Loucy (cell line): ENCODE measurements at regions not wholly inside any gene's neighbourhood (a gene's known extent, or its start where the extent isn't known, plus 50 kb on each side); places are given as distances from the start of the nearest gene placed in this dataset.

Source experiments
- H2AFZ ChIP-seq: fragments of 200-600 bp; sonication (generic); 2 replicates; pipeline ENCODE4 v1.6.0; 2016; ENCODE audit warnings: antibody characterized with exemption, mild to moderate bottlenecking, low read length, moderate library complexity
- H3F3A ChIP-seq: fragments of 200-600 bp; 2 replicates; pipeline ENCODE4 v1.6.0; 2016; ENCODE audit warnings: antibody characterized with exemption, low read depth, mild to moderate bottlenecking
- H3K27me3 ChIP-seq: fragments of 200-600 bp; sonication (generic); 2 replicates; pipeline ENCODE4 v1.6.1; 2014; ENCODE audit warnings: low read length, mild to moderate bottlenecking; ENCODE audit not compliant: insufficient read depth, poor library complexity, severe bottlenecking
- H3K36me3 ChIP-seq: fragments of 200-600 bp; sonication (generic); 2 replicates; pipeline ENCODE4 v1.6.1; 2016; ENCODE audit warnings: low read length; ENCODE audit not compliant: insufficient read depth
- H3K4me1 ChIP-seq: fragments of 200-600 bp; sonication (generic); 2 replicates; pipeline ENCODE4 v1.5.1; 2014; ENCODE audit warnings: low read length, mild to moderate bottlenecking; ENCODE audit not compliant: insufficient read depth, poor library complexity, severe bottlenecking
- H3K4me2 ChIP-seq: fragments of 200-600 bp; sonication (generic); 2 replicates; pipeline ENCODE4 v1.6.0; 2014; ENCODE audit warnings: antibody characterized with exemption, low read length, low read depth, mild to moderate bottlenecking; ENCODE audit not compliant: poor library complexity, severe bottlenecking
- H3K4me3 ChIP-seq: fragments of 200-600 bp; sonication (generic); 2 replicates; pipeline ENCODE4 v1.5.1; 2014; ENCODE audit warnings: low read length, mild to moderate bottlenecking, mixed read lengths; ENCODE audit not compliant: poor library complexity, severe bottlenecking
- H3K79me2 ChIP-seq: fragments of 200-600 bp; sonication (generic); 2 replicates; pipeline ENCODE4 v1.6.1; 2014; ENCODE audit warnings: low read length; ENCODE audit not compliant: insufficient read depth
- H3K9ac ChIP-seq: fragments of 200-600 bp; sonication (generic); 2 replicates; pipeline ENCODE4 v1.6.0; 2014; ENCODE audit warnings: mild to moderate bottlenecking, low read depth, low read length, moderate library complexity; ENCODE audit not compliant: poor library complexity, severe bottlenecking
- H3K9me2 ChIP-seq: fragments of 200-600 bp; sonication (generic); replicated peaks from 2 replicates; pipeline ENCODE4 v1.6.1; 2016; ENCODE audit warnings: low read depth, low read length, mixed read lengths
- H3K9me3 ChIP-seq: fragments of 200-600 bp; sonication (generic); 2 replicates; pipeline ENCODE4 v1.6.1; 2014; ENCODE audit warnings: mild to moderate bottlenecking, antibody characterized with exemption, low read length, low read depth; ENCODE audit not compliant: insufficient read depth
- H4K20me1 ChIP-seq: fragments of 200-600 bp; sonication (generic); 2 replicates; pipeline ENCODE4 v1.6.0; 2014; ENCODE audit warnings: antibody characterized with exemption, low read length, mild to moderate bottlenecking; ENCODE audit not compliant: insufficient read depth, poor library complexity, severe bottlenecking
- CTCF ChIP-seq: fragments of 200-600 bp; sonication (generic); conservative IDR thresholded peaks from 2 replicates; pipeline ENCODE4 v1.5.1; 2014; ENCODE audit warnings: mild to moderate bottlenecking, antibody characterized with exemption, low read length
- EZH2phosphoT487 ChIP-seq: fragments of 200-600 bp; IDR thresholded peaks from 2 replicates; pipeline ENCODE4 v1.6.1; 2018; ENCODE audit warnings: antibody characterized with exemption, mild to moderate bottlenecking, moderate library complexity, borderline replicate concordance

DNA sequence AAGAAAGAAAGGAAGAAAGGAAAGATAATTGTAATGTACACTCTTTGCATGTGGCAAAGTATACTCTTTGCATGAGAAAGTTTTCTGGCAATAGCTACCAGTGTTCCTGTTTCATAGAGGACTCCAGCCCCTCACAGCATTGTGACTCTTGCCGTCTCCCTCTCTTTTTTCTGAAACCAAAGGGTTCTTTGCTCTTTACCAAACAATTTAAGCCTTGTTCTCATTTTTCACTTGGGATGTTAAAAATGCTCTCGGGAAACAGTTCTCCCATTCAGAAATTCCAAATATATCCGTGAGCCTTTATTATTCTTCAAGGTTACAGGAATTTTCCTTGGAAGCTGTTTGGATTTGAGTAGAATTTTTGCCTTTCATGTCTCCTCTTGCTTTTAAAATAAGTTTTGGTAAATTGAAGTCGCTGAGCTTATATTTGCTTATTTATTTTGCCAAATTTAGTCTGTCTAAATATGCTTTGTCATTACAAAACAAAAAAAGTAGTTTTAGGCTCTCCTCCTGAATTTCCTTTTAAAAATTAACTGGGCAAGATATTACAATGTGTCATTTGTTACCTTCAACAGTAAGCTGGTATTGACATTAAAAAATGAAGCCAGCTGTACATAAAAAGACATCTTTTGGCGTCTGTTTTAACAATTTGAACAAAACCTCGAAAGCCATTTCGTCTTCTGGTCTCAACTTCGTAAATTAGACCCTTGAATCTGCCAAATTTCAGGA is 103.8 kb upstream of the ARMC2 start:
- H3K27me3 ChIP-seq: no peaks in the 10 kb centered on the region
- H3K79me2 ChIP-seq: no peaks in the 10 kb centered on the region
- no peaks in the 10 kb centered on the region for H3K36me3 ChIP-seq
- no peaks in the 10 kb centered on the region for H3K9me3 ChIP-seq
- 0 out of 2 replicates have a peak overlapping the region, but pooled peaks have one; percentile 24 for H2AFZ ChIP-seq
- peaks cover 19% of the 10 kb centered on the region for H3K4me1 ChIP-seq
- no peaks in the 10 kb centered on the region for H3K9me2 ChIP-seq
- H3K4me2 ChIP-seq: no peak overlapping the region
- no peak overlapping the region for H3K9ac ChIP-seq
- 0 out of 2 replicates have a peak, but pooled peaks cover 3% of the 10 kb centered on the region for H3F3A ChIP-seq
- no peaks in the 10 kb centered on the region for H4K20me1 ChIP-seq
- TF ChIP-seq EZH2phosphoT487 (no peak), CTCF (no peak)
- no peak overlapping the region for H3K4me3 ChIP-seq

DNA sequence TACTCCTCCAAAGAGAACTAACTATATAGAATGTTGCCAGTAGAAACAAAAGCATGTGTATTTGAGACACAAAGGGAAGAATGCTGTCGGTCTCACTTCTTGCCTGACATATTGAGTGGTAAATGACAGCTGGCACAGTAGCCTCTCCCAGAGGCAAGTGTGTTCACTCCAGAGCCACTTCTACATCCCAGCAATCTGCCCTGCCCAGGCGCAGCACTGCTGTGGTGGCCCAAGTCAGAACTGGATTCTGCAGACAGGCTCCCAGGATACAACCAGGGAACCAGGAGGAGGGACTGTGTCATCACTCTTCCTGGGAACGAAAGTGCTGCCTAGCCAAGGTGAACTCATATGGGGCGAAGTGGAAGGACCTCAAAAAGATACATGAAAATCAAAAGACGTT is 103.2 kb upstream of the ARMC2 start:
- no peaks in the 10 kb centered on the region for H3K36me3 ChIP-seq
- peaks cover 17% of the 10 kb centered on the region for H3K4me1 ChIP-seq
- H3F3A ChIP-seq: 0 out of 2 replicates have a peak, but pooled peaks cover 3% of the 10 kb centered on the region
- no peak overlapping the region for H2AFZ ChIP-seq
- no peak for TF ChIP-seq CTCF
- no peak for TF ChIP-seq EZH2phosphoT487
- H3K9me2 ChIP-seq: no peaks in the 10 kb centered on the region
- H3K27me3 ChIP-seq: no peaks in the 10 kb centered on the region
- no peaks in the 10 kb centered on the region for H4K20me1 ChIP-seq
- no peaks in the 10 kb centered on the region for H3K79me2 ChIP-seq
- no peak overlapping the region for H3K4me2 ChIP-seq
- H3K9ac ChIP-seq: no peak overlapping the region
- H3K9me3 ChIP-seq: no peaks in the 10 kb centered on the region
- no peak overlapping the region for H3K4me3 ChIP-seq

DNA sequence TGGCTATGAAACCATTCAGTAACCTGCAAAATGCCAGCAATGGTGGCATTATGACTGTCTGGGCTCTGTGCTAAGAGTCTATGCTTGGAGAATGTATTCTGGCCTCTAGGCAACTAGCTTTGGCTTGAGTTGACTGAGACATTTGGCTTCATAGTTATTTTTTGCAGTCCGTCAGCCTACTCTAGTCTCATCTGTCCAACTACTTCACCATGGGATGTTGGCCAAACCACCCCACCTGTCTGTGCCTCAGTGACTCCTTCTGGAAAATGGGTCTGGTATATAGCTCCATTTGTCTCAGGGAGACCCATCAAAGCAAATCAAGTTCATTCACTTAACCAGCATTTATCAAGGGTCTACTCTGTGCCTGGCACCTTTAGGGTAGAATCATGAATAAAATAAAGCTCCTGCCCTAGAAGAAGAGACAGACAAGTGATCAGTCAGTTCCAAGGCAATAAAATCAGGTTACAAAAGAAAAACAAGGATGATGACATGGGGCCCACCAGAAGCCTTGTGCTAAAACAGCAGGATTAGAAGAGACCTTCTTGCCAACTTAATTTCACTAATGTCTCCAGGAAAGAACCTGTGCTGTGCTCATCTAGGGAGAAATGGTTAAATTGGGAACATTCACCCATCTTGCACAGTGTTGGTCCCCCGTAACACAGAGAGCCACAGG is 102.4 kb upstream of the ARMC2 start:
- Histone ChIP-seq H3K9me3 (no peaks in the 10 kb centered on the region), H3K4me3 (no peak overlapping the region), H3K36me3 (no peaks in the 10 kb centered on the region), H3K4me2 (no peak overlapping the region), H3F3A (0 out of 2 replicates have a peak, but pooled peaks cover 3% of the 10 kb centered on the region), H3K9me2 (no peaks in the 10 kb centered on the region), H3K4me1 (peaks cover 17% of the 10 kb centered on the region), H4K20me1 (no peaks in the 10 kb centered on the region), H2AFZ (no peak overlapping the region), H3K27me3 (no peaks in the 10 kb centered on the region), H3K79me2 (no peaks in the 10 kb centered on the region), H3K9ac (no peak overlapping the region)
- TF ChIP-seq EZH2phosphoT487 (no peak), CTCF (no peak)
